ENCODE measurements at regions not wholly inside any gene's neighbourhood (a gene's known extent, or its start where the extent isn't known, plus 50 kb on each side); places are given as distances from the start of the nearest gene placed in this dataset.

DNA sequence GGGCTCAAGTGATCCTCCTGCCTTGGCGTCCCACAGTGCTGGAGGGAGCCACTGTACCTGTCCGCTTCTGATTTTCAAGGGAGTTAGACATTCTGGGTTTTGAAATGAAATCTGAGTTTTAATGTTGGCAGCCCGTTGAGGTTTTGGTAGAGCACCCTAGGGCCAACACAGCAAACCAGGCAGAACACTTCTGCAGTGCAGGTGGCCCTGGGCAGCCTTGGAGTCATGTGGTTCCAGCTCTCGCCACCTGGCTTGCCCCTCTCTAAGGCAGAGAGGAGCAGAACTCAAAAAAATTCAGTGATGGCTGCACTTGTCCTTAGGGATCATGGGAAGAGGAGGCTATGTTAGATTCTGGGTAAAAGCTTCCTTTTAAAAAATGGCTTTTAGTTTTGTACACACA, 74.9 kb downstream of the CLDN34 start:
- Histone ChIP-seq H3K27me3 (no peaks in the 10 kb centered on the region), H3K4me1 (peaks cover 0 to 10% of the 10 kb centered on the region in 2 donors), H3K36me3 (no peaks in the 10 kb centered on the region), H3K9me3 (no peaks in the 10 kb centered on the region), H3K27ac (no peak overlapping the region), H3K4me3 (replicated peaks in 1 of 3) (no peak overlapping the region)
- TF ChIP-seq, protein P1, sequence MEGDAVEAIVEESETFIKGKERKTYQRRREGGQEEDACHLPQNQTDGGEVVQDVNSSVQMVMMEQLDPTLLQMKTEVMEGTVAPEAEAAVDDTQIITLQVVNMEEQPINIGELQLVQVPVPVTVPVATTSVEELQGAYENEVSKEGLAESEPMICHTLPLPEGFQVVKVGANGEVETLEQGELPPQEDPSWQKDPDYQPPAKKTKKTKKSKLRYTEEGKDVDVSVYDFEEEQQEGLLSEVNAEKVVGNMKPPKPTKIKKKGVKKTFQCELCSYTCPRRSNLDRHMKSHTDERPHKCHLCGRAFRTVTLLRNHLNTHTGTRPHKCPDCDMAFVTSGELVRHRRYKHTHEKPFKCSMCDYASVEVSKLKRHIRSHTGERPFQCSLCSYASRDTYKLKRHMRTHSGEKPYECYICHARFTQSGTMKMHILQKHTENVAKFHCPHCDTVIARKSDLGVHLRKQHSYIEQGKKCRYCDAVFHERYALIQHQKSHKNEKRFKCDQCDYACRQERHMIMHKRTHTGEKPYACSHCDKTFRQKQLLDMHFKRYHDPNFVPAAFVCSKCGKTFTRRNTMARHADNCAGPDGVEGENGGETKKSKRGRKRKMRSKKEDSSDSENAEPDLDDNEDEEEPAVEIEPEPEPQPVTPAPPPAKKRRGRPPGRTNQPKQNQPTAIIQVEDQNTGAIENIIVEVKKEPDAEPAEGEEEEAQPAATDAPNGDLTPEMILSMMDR (IDR thresholded peaks at IDR 0.05), result no peak
- no peak for TF ChIP-seq POLR2A (IDR thresholded peaks at IDR 0.05)
- 94% methylated on average over 2 to 4 of the region's 4 CpGs for whole genome bisulfite sequencing, 2 donors
- DNase-seq, result no peak
- intact Hi-C loops (cut with DNase I), result no loop called here

DNA sequence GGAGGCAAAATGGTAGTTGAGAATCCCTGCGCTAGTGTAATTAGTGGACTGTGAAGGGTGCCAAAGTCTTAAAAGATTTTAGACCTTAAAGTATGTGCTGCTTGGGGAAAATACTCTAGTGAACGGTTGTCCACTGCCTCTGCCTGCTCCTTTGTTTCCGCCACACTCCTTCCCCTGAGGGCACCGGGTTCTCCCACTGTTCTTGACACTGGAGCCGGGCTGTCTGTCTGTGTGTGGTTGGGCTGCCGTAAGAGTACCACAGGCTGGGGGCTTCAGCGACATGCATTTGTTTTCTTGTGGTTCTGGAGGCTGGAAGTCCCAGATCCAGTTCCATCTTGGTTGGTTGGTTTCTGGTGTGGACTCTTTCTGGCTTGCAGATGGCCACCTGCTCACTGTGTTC, 76.2 kb downstream of the CLDN34 start:
- no peak overlapping the region for H3K4me3 ChIP-seq (replicated peaks in 1 of 3)
- 58 to 74% methylated on average over 2 to 6 of the region's 7 CpGs for WGBS, 2 donors
- DNase-seq, result no peak
- no peaks in the 10 kb centered on the region for H3K36me3 ChIP-seq
- TF ChIP-seq POLR2A (IDR thresholded peaks at IDR 0.05), result no peak
- TF ChIP-seq, protein P1 (IDR thresholded peaks at IDR 0.05), result no peak
- no peak overlapping the region for H3K27ac ChIP-seq
- no peaks in the 10 kb centered on the region for H3K27me3 ChIP-seq
- H3K9me3 ChIP-seq, result no peaks in the 10 kb centered on the region
- intact Hi-C loops (cut with DNase I), result no loop called here
- peaks cover 0 to 10% of the 10 kb centered on the region in 2 donors for H3K4me1 ChIP-seq

DNA sequence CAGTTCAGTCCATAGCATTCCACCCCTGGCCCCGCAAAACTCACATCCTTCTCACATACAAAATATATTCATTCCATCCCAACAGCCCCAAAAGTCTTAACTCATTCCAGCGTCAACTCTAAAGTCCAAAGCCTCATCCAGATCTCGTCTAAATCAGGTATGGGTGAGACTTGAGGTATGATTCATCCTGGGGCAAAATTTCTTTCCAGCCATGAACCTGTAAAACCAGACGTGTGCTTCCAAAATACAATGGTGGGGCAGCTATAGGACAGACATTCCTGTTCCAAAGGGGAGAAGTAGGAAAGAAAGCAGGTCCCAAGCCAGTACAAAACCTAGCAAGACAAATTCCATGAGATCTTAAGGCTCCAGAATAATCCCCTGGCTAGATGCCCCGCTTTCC, 76.9 kb downstream of the CLDN34 start:
- no peaks in the 10 kb centered on the region for H3K9me3 ChIP-seq
- no peak for DNase-seq
- intact Hi-C loops (cut with DNase I), result no loop called here
- no peak overlapping the region for H3K27ac ChIP-seq
- H3K4me1 ChIP-seq, result peaks cover 0 to 14% of the 10 kb centered on the region in 2 donors
- TF ChIP-seq POLR2A (IDR thresholded peaks at IDR 0.05), result no peak
- TF ChIP-seq, protein P1 (IDR thresholded peaks at IDR 0.05), result no peak
- no peaks in the 10 kb centered on the region for H3K27me3 ChIP-seq
- H3K36me3 ChIP-seq, result no peaks in the 10 kb centered on the region
- H3K4me3 ChIP-seq (replicated peaks in 1 of 3), result no peak overlapping the region
- WGBS, 2 donors, result 93 to 100% methylated on average over 4 to 5 of the region's 5 CpGs

GRCh38 chrX:10045327-10046000, 78.3 kb downstream of the CLDN34 start:
- Histone ChIP-seq H3K36me3 (no peaks in the 10 kb centered on the region), H3K27me3 (no peaks in the 10 kb centered on the region), H3K27ac (no peak overlapping the region), H3K4me3 (replicated peaks in 1 of 3) (no peak overlapping the region), H3K4me1 (peaks cover 0 to 25% of the 10 kb centered on the region in 2 donors), H3K9me3 (no peaks in the 10 kb centered on the region)
- intact Hi-C loops (cut with DNase I), result no loop called here
- WGBS, 2 donors, result 63 to 71% methylated on average over 2 of the region's 13 CpGs
- DNase-seq, result no peak
- no peak for TF ChIP-seq POLR2A (IDR thresholded peaks at IDR 0.05)
- TF ChIP-seq, protein P1 (IDR thresholded peaks at IDR 0.05), result no peak

- TF ChIP-seq POLR2A (IDR thresholded peaks at IDR 0.05), result no peak
- TF ChIP-seq, protein P1 (IDR thresholded peaks at IDR 0.05), result no peak
- Histone ChIP-seq H3K9me3 (no peaks in the 10 kb centered on the region), H3K4me3 (replicated peaks in 1 of 3) (no peak overlapping the region), H3K36me3 (no peaks in the 10 kb centered on the region), H3K4me1 (peaks cover 0 to 21% of the 10 kb centered on the region in 2 donors), H3K27me3 (no peaks in the 10 kb centered on the region), H3K27ac (no peak overlapping the region)
- DNase-seq, result no peak
- intact Hi-C loops (cut with DNase I), result no loop called here
- WGBS, 2 donors, result 93 to 95% methylated on average over 2 to 4 of the region's 7 CpGs
These were observed 80.0 kb downstream of the CLDN34 start for GRCh38 chrX:10047133-10047532.
